GM21737 (cell line): ENCODE measurements at regions not wholly inside any gene's neighbourhood (a gene's known extent, or its start where the extent isn't known, plus 50 kb on each side); places are given as distances from the start of the nearest gene placed in this dataset.

Experiments used
- ATAC-seq: cut with Tn5 transposase; IDR thresholded peaks from one replicate; pipeline ENCODE4 v1.9.1; 2021; ENCODE audit warnings: mild to moderate bottlenecking, moderate library complexity; ENCODE audit not compliant: unreplicated experiment

GRCh38 chr20:61015602-61016001 is 236.5 kb upstream of the CDH4 start:
- no peak for ATAC-seq

GRCh38 chr20:61019322-61019721 is 232.7 kb upstream of the CDH4 start:
- no peak for ATAC-seq

- ATAC-seq: no peak
Measured at GRCh38 chr20:61023612-61024011, 228.4 kb upstream of the CDH4 start.

GRCh38 chr20:61024390-61024789 is 227.7 kb upstream of the CDH4 start:
- ATAC-seq: no peak

- ATAC-seq: no peak
Measured at GRCh38 chr20:61025536-61025935, 226.5 kb upstream of the CDH4 start.

GRCh38 chr20:61026173-61026572 is 225.9 kb upstream of the CDH4 start:
- no peak for ATAC-seq

- no peak for ATAC-seq
Measured at GRCh38 chr20:61026731-61027130, 225.3 kb upstream of the CDH4 start.

GRCh38 chr20:61027218-61027617 is 224.8 kb upstream of the CDH4 start:
- no peak for ATAC-seq

GRCh38 chr20:61030130-61030529 is 221.9 kb upstream of the CDH4 start:
- ATAC-seq: no peak

- no peak for ATAC-seq
Measured at GRCh38 chr20:61031101-61031830, 220.8 kb upstream of the CDH4 start.

- no peak for ATAC-seq
Measured at GRCh38 chr20:61037498-61037897, 214.6 kb upstream of the CDH4 start.

GRCh38 chr20:61041481-61041880 is 210.6 kb upstream of the CDH4 start:
- ATAC-seq: no peak

GRCh38 chr20:61042506-61043385 is 209.3 kb upstream of the CDH4 start:
- no peak for ATAC-seq

- no peak for ATAC-seq
Measured at GRCh38 chr20:61043681-61044080, 208.4 kb upstream of the CDH4 start.

GRCh38 chr20:61044499-61044898 is 207.6 kb upstream of the CDH4 start:
- ATAC-seq: no peak

- ATAC-seq: no peak
Measured at GRCh38 chr20:61045091-61045490, 207.0 kb upstream of the CDH4 start.

GRCh38 chr20:61045876-61046585 is 206.0 kb upstream of the CDH4 start:
- ATAC-seq: no peak

- ATAC-seq: no peak
Measured at GRCh38 chr20:61046721-61047351, 205.2 kb upstream of the CDH4 start.

GRCh38 chr20:61047515-61047914 is 204.5 kb upstream of the CDH4 start:
- ATAC-seq: no peak

- no peak for ATAC-seq
Measured at GRCh38 chr20:61048302-61048701, 203.8 kb upstream of the CDH4 start.

- ATAC-seq: no peak
Measured at GRCh38 chr20:61049684-61050083, 202.4 kb upstream of the CDH4 start.
